H1 (cell line): ENCODE measurements at regions not wholly inside any gene's neighbourhood (a gene's known extent, or its start where the extent isn't known, plus 50 kb on each side); places are given as distances from the start of the nearest gene placed in this dataset.

Experiments used
- HDAC6 ChIP-seq: IDR thresholded peaks from one replicate; pipeline ENCODE4 v1.7.1; 2012; ENCODE audit warnings: low read depth, mild to moderate bottlenecking, inconsistent platforms, low read length, moderate library complexity
- MAFK ChIP-seq: IDR thresholded peaks from 2 replicates; pipeline ENCODE4 v1.6.1; 2012; ENCODE audit warnings: low read depth, mild to moderate bottlenecking, improper control_type of control experiment, low read length
- YY1 ChIP-seq: IDR thresholded peaks from 2 replicates; pipeline ENCODE4 v1.6.1; 2011; ENCODE audit warnings: low read depth, mild to moderate bottlenecking, low read length

DNA sequence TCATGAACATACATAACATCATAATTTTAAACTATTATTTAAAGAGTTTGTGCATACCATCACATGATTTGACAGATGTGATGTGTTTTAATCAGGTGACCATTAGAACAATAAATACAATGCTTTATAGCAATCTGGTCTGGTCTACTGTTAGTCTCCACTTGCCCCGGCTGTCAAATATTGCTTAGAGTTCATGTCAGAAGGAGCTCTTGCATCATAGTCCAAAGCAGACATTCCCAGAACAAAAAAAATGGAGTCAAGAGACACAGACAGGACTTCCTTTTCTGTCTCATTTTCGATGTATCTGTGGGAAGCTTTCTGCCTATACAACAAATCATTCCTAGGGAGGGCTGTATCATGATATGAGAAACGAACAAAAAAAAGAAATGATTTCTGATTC, 979.2 kb upstream of the WWC1 start (continued):
- TF ChIP-seq MAFK (no peak), YY1 (no peak), HDAC6 (no peak)
